ENCODE measurements at regions not wholly inside any gene's neighbourhood (a gene's known extent, or its start where the extent isn't known, plus 50 kb on each side); places are given as distances from the start of the nearest gene placed in this dataset.
"Not testable (repeated sequence)": the region's sequence is repeated elsewhere in the genome, so short reads cannot be mapped to it uniquely, and the experiment has no call there.

DNA sequence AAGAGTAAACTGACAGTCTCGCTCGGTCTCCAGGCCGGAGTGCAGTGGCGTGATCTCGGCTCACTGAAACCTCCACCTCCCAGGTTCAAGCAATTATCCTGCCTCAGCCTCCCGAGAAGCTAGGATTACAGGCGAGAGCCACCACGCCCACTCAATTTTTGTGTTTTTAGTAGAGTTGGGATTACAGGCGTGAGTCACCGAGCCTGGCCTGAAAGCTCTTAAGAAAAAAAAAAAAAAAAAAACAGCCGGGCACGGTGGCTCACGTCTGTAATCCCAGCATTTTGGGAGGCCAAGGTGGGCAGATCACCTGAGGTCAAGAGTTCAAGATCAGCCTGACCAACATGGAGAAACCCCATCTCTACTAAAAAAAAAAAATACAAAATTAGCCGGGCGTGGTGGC, 55.3 kb upstream of the THOC2 start:
- not testable (repeated sequence) for H3K27ac ChIP-seq; DNase-seq (ENCODE audit: low read depth, low spot score)

DNA sequence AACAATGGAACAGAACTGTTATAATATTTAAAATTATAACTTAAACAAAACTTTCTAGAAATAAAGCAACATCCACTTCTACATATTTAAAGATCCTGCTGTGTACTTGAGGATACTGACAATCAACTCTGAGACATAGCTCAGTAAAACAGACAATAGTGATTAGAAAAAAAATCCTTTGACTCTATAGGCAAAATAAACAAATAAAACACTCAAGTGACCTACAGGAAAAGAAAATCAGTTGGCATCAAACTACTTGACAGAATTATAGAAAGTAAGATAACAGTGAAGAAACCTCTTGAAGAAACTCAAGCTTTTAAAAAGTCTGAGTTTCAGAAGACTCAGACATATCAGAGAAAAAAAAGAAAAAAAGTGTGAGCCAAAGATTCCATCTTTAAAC, 55.9 kb upstream of the THOC2 start:
- H3K27ac ChIP-seq, result no peak overlapping the region
- no peak for DNase-seq (ENCODE audit: low read depth, low spot score)

DNA sequence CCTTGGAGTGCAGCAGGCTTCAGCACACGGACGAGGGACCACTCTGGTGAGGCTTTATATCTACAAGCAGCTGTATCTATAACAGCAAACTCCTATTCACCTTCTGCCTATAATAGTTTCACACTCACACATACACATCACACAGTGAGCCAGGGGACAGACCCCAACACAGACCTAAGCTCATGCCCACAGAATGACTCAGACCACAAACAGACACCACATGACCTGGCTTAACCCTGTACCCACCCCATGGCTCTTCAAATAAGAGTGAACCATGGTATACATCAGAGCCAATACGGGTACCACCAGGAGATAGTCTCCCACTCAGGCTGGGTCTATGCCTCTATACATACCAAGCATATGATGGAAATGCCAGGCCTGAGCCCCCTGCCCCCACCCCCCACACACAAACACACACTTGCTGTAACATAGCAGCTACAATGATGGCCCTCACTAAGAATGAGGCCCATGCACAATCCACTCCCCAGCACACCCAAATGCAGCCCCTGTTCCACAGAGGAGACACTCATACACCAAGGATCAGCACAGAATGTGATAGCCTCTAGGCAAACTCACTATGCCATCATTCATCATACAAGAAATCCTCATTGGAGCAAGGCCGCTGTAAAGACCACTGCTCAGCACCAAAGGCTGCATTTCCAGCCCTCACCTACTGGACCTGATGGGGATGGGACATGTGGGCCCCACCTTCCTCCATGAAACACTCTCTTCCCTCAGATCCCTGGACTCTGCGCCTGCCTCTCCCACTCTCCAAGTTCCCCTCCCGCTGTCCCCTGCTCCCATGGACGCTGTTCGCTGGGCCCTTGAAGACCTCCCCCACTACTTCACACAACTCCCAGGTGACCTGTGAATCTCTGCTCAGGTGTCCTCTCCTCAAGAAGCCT, 62.1 kb upstream of the XIAP start:
- H3K27ac ChIP-seq, result no peak overlapping the region
- DNase-seq (ENCODE audit: low read depth, low spot score), result no peak

DNA sequence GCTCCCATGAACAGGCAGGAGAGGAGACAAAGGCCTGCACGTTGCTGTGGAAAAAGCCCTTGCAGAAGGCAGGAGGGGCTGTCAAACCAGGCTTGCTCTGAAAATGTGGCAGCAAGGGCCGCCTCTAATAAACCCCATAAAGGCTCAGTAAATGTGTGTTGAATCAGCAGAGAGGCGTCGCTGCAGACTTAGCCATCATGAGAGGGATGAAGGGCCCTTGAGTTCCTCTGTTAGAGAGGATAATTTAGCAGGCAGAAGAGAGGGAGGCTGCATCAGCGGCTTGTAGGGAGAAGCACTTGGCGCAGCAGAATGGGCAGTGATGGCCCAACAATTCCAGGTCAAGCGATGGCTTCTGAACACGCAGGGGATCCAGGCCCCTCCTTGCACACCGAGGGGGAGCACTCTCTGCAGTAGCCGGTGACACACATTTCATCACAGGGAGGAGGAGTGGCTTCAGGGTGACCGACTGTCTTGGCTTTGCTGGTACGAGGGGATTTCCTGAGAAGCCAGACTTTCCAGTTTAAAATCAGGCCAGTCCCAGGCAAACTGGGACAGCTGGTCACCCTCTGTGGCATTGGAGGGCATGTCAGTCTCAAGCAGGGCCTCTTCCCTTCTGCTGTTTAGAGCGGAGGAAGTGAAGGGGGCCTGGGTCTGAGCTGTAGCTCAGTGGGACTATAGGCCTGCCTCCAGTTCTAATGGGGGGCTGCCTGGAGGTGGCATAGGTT, 61.0 kb upstream of the XIAP start:
- H3K27ac ChIP-seq; DNase-seq (ENCODE audit: low read depth, low spot score): not testable (repeated sequence)

DNA sequence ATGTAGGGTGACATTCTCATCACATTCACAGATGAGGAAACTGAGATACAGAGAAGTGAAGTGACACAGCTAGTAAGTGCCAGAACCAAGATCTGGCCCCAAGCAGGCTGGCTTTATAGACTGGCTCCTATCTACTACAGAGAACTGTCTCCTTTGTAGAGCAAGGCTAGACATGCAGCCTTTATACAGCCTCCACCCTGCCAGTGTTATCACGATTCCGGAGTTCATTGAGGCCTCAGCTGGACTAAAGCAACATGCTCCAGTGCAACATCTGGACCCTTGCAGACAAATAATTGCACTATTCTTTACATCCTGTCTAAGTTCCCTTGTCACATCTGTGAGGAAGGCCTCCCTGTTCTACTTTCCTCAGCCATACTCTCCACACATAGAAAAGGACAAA, 58.0 kb upstream of the XIAP start:
- H3K27ac ChIP-seq, result no peak overlapping the region
- DNase-seq (ENCODE audit: low read depth, low spot score), result no peak

DNA sequence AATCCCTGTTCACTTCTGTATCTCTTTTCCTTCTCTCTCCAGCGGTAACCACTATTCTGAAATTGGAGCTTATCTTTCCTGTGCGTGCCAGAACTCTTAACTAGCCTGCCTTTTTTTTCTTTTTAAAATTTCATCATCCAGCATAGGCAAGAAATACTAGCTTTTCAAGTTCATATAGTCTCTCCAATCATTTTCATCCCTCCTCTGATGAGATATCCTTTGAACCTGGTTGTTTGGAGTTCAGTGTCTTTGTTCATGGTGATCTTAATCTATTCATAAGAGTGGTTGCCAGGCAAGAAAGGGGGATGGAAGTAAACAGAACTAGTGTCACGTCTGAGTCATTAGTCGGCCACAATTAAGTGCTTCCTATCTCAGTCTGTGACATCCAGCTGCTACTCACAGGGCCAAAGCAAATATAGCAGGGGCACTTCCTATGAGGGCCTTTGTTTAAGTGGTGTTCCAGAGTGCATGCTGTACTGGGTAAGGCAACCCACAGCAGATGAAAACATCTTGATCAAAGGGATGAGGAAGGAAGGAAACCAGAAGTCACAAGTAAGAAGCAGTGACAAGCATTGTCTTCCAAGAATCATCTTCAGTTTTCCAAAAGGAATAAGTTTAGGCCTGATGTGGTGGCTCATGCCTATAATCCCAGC, 56.4 kb upstream of the XIAP start:
- DNase-seq (ENCODE audit: low read depth, low spot score), result peak; percentile 62
- peak overlapping the region; percentile 60 for H3K27ac ChIP-seq

DNA sequence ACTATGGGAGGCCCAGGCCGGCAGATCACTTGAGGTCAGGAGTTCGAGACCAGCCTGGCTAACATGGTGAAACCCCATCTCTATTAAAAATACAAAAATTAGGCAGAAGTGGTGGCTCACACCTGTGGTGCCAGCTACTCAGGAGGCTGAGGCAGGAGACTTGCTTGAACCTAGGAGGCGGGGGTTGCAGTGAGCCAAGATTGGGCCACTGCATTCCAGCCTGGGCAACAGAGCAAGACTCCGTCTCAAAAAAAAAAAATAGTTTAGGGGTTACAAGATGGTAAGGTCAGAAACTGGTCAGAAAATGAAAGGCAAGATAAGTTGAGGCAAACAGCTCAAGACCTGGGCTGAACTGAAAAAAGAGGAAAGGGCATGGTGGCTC, 55.9 kb upstream of the XIAP start:
- peak overlapping the region; percentile 60 for H3K27ac ChIP-seq
- not testable (repeated sequence) for DNase-seq (ENCODE audit: low read depth, low spot score)

DNA sequence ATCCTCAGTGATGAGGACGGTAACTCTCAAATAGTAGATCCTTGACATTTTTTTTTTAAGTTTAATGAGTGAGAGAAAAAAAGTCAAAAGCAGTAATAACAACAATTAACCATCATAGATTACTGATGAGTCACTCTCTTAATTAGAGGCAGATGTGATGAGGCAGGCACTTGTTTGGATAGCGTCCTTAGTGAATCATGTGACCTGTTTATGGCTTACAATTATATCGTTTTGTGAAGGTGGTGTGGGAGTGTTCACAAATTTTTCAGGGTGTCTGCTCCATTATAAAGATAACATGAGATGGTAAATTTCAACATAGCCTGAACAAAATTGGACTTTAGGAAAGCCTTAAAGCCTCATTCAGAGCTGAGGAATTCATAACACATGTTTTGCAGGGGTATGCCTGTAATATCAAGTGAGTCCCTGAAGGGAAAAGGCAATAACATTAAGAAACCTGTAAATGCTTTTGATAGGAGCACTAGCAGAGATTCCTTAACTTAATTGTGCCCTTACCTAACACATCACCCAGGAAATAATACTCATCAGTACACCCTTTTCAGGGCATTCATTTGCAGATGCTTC, 51.9 kb upstream of the XIAP start:
- peak overlapping the region; percentile 18 for H3K27ac ChIP-seq
- DNase-seq (ENCODE audit: low read depth, low spot score), result no peak

DNA sequence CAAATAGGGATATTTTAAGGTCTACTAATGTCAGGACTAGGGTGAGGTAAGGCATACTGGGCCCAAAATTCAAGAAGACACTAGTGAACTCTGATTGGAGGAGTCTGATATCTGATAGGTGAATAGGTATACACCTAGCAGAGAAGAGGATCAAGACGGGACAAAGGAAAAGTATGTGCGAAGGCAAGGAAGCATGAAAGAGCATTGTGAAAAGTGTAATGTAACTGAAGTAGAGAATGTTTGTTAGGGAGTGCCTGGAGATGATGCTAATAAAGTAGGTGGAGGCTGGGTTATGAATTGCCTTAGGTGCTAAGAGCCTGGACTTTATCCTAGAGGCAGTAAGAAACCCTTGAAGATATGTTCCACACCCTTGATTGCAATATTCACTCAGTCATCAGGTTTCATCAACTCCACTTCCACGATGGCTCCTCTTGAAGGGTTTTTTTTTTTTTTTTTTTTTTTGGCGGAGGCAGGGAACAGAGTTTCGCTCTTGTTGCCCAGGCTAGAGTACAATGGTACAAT, 49.9 kb upstream of the XIAP start:
- DNase-seq (ENCODE audit: low read depth, low spot score), result no peak
- H3K27ac ChIP-seq, result no peak overlapping the region
